SK-N-SH treated with all-trans-retinoic acid at 6 μM for 48 hours (cell line): ENCODE measurements at regions not wholly inside any gene's neighbourhood (a gene's known extent, or its start where the extent isn't known, plus 50 kb on each side); places are given as distances from the start of the nearest gene placed in this dataset.

Experiments
- ATAC-seq: fragments of 200-7000 bp; cut with Tn5 transposase; 3 replicates; pipeline ENCODE4 v1.9.1; 2020; ENCODE audit warnings: mild to moderate bottlenecking, moderate library complexity
- ARNTL ChIP-seq: fragments of 450-650 bp; formaldehyde crosslinking; IDR thresholded peaks from 2 replicates; pipeline ENCODE4 v1.5.0; 2020; ENCODE audit warnings: low read depth, mild to moderate bottlenecking, moderate library complexity, borderline replicate concordance
- BACH2 ChIP-seq: fragments of 250-450 bp; sonication (Bioruptor Pico); IDR thresholded peaks from 2 replicates; pipeline ENCODE4 v1.9.0; 2021; ENCODE audit warnings: mild to moderate bottlenecking, borderline replicate concordance
- CREB5 ChIP-seq: fragments of 250-450 bp; sonication (Bioruptor Pico); IDR thresholded peaks from 2 replicates; pipeline ENCODE4 v1.5.1; 2020; ENCODE audit warnings: low read depth, mild to moderate bottlenecking, moderate library complexity
- CSRNP3 ChIP-seq: fragments of 250-450 bp; sonication (Bioruptor Pico); IDR thresholded peaks from 2 replicates; pipeline ENCODE4 v1.5.1; 2021; ENCODE audit warnings: mild to moderate bottlenecking, moderate library complexity
- GLIS3 ChIP-seq: fragments of 250-450 bp; sonication (Bioruptor Pico); IDR thresholded peaks from 2 replicates; pipeline ENCODE4 v1.5.0; 2020; ENCODE audit warnings: mild to moderate bottlenecking, moderate library complexity
- ISL1 ChIP-seq: fragments of 250-450 bp; sonication (Bioruptor Pico); IDR thresholded peaks from 2 replicates; pipeline ENCODE4 v2.1.2; 2022; ENCODE audit warnings: mild to moderate bottlenecking, moderate library complexity
- OSR1 ChIP-seq: fragments of 250-450 bp; sonication (Bioruptor Pico); IDR thresholded peaks from 2 replicates; pipeline ENCODE4 v1.8.0; 2022; ENCODE audit warnings: moderate library complexity, mild to moderate bottlenecking, inconsistent platforms
- PATZ1 ChIP-seq: fragments of 250-450 bp; sonication (Bioruptor Pico); IDR thresholded peaks from 2 replicates; pipeline ENCODE4 v1.8.0; 2020; ENCODE audit warnings: mild to moderate bottlenecking, moderate library complexity, borderline replicate concordance
- POU6F1 ChIP-seq: fragments of 250-450 bp; sonication (Bioruptor Pico); IDR thresholded peaks from 2 replicates; pipeline ENCODE4 v1.8.0; 2021; ENCODE audit warnings: low read depth, mild to moderate bottlenecking, moderate library complexity, borderline replicate concordance
- PPARA ChIP-seq: fragments of 250-450 bp; sonication (Bioruptor Pico); IDR thresholded peaks from 2 replicates; pipeline ENCODE4 v1.5.0; 2020; ENCODE audit warnings: mild to moderate bottlenecking, borderline replicate concordance
- RARB ChIP-seq: fragments of 250-450 bp; sonication (Bioruptor Pico); IDR thresholded peaks from 2 replicates; pipeline ENCODE4 v1.8.0; 2021; ENCODE audit warnings: mild to moderate bottlenecking, moderate library complexity
- SNAI2 ChIP-seq: fragments of 250-450 bp; sonication (Bioruptor Pico); IDR thresholded peaks from 2 replicates; pipeline ENCODE4 v1.5.0; 2020; ENCODE audit warnings: mild to moderate bottlenecking, moderate library complexity
- TCF4 ChIP-seq: fragments of 250-450 bp; sonication (Bioruptor Pico); IDR thresholded peaks from 2 replicates; pipeline ENCODE4 v1.8.0; 2021; ENCODE audit warnings: mild to moderate bottlenecking, moderate library complexity, borderline replicate concordance
- TOX ChIP-seq: fragments of 250-450 bp; sonication (Bioruptor Pico); IDR thresholded peaks from 2 replicates; pipeline ENCODE4 v1.8.0; 2021; ENCODE audit warnings: mild to moderate bottlenecking, moderate library complexity, borderline replicate concordance
- ZFP3 ChIP-seq: fragments of 250-450 bp; sonication (Bioruptor Pico); IDR thresholded peaks from 2 replicates; pipeline ENCODE4 v1.5.0; 2020; ENCODE audit warnings: mild to moderate bottlenecking, moderate library complexity
- ZFP30 ChIP-seq: fragments of 450-650 bp; formaldehyde crosslinking; IDR thresholded peaks from 2 replicates; pipeline ENCODE4 v1.5.0; 2022; ENCODE audit warnings: mild to moderate bottlenecking, moderate library complexity
- ZNF565 ChIP-seq: fragments of 450-650 bp; formaldehyde crosslinking; conservative IDR thresholded peaks from 2 replicates; pipeline ENCODE4 v1.5.0; 2020; ENCODE audit warnings: low read depth, mild to moderate bottlenecking, moderate library complexity
- ZNF70 ChIP-seq: fragments of 450-650 bp; formaldehyde crosslinking; IDR thresholded peaks from 2 replicates; pipeline ENCODE4 v1.5.0; 2020; ENCODE audit warnings: mild to moderate bottlenecking, moderate library complexity
- ZNF8 ChIP-seq: fragments of 450-650 bp; formaldehyde crosslinking; IDR thresholded peaks from 2 replicates; pipeline ENCODE4 v1.5.0; 2020; ENCODE audit warnings: mild to moderate bottlenecking, moderate library complexity
- TF ChIP-seq, protein P1 (sequence below): fragments of 250-450 bp; sonication (Bioruptor Pico); IDR thresholded peaks from 2 replicates; pipeline ENCODE4 v1.5.0; 2020; ENCODE audit warnings: mild to moderate bottlenecking, moderate library complexity

DNA sequence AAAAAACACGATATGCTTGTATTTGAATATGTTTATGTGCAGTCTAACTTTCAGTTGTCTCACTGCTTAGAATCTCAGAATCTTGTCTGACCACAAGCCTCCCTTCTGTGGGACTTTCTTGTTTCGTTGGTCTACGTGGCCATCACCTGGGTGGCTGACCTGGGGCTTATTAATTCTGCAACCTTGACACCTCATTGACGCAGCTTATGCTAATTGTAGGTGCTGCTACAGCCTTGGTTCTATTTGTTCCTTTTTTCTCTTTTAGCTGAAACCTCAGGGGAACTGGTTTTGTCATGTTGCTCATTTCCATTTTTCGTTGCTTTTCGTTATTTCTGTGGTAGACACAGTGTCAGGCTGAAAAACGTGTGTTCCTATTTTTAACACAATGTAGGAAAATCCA lies 273.7 kb downstream of the SLC4A3 start:
- ATAC-seq: no peak
- no peak for TF ChIP-seq TCF4
- TF ChIP-seq, protein P1, sequence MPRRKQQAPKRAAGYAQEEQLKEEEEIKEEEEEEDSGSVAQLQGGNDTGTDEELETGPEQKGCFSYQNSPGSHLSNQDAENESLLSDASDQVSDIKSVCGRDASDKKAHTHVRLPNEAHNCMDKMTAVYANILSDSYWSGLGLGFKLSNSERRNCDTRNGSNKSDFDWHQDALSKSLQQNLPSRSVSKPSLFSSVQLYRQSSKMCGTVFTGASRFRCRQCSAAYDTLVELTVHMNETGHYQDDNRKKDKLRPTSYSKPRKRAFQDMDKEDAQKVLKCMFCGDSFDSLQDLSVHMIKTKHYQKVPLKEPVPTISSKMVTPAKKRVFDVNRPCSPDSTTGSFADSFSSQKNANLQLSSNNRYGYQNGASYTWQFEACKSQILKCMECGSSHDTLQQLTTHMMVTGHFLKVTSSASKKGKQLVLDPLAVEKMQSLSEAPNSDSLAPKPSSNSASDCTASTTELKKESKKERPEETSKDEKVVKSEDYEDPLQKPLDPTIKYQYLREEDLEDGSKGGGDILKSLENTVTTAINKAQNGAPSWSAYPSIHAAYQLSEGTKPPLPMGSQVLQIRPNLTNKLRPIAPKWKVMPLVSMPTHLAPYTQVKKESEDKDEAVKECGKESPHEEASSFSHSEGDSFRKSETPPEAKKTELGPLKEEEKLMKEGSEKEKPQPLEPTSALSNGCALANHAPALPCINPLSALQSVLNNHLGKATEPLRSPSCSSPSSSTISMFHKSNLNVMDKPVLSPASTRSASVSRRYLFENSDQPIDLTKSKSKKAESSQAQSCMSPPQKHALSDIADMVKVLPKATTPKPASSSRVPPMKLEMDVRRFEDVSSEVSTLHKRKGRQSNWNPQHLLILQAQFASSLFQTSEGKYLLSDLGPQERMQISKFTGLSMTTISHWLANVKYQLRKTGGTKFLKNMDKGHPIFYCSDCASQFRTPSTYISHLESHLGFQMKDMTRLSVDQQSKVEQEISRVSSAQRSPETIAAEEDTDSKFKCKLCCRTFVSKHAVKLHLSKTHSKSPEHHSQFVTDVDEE (CRISPR knock-in tag): no peak
- TF ChIP-seq SNAI2 (CRISPR knock-in tag): no peak
- no peak for TF ChIP-seq CSRNP3
- TF ChIP-seq CREB5 (CRISPR knock-in tag): no peak
- no peak for TF ChIP-seq GLIS3
- no peak for TF ChIP-seq ZFP3 (CRISPR knock-in tag)
- TF ChIP-seq POU6F1: no peak
- no peak for TF ChIP-seq ARNTL (CRISPR knock-in tag)
- TF ChIP-seq BACH2 (CRISPR knock-in tag): no peak
- TF ChIP-seq PATZ1: no peak
- TF ChIP-seq PPARA (CRISPR knock-in tag): no peak
- no peak for TF ChIP-seq ZFP30 (CRISPR knock-in tag)
- no peak for TF ChIP-seq TOX (CRISPR knock-in tag)
- no peak for TF ChIP-seq ZNF8 (CRISPR knock-in tag)
- TF ChIP-seq OSR1: no peak
- no peak for TF ChIP-seq RARB
- TF ChIP-seq, all 23 proteins: peak for 0

- TF ChIP-seq TOX (CRISPR knock-in tag) (no peak), PATZ1 (no peak), ZNF70 (CRISPR knock-in tag) (no peak), TCF4 (no peak), POU6F1 (no peak), PPARA (CRISPR knock-in tag) (no peak), ZFP3 (CRISPR knock-in tag) (no peak), ZNF565 (no peak), ISL1 (CRISPR knock-in tag) (no peak)
- no peak for ATAC-seq
Measured at GRCh38 chr2:219902891-219903552, 275.6 kb downstream of the SLC4A3 start.
